A549 (cell line): ENCODE measurements at regions not wholly inside any gene's neighbourhood (a gene's known extent, or its start where the extent isn't known, plus 50 kb on each side); places are given as distances from the start of the nearest gene placed in this dataset.

Source experiments
- ATAC-seq, 2 experiments: fragments of 200-7000 bp in 1 of 2; fragments of >200 bp in 1 of 2; cut with Nextera tagmentation in 1 of 2; cut with Tn5 transposase in 1 of 2; 3 replicates each; pipeline versions ENCODE4 v1.8.0 to v1.9.1; 2018 to 2020; ENCODE audit warnings: mild to moderate bottlenecking in 1 of 2, moderate library complexity in 1 of 2
- CTCF ChIA-PET: fragments of 300-600 bp; sonication (Branson Sonifier 250); formaldehyde crosslinking; extraction: SDS; loops from one replicate; lab custom pipeline; 2021; ENCODE audit warnings: antibody characterized with exemption, inconsistent platforms; lab: Yijun Ruan, JAX
- POLR2A ChIA-PET: fragments of 350-600 bp; formaldehyde crosslinking; extraction: SDS; loops from one replicate; lab custom pipeline; 2021; ENCODE audit warnings: antibody characterized with exemption, inconsistent platforms; lab: Yijun Ruan, JAX
- DNase-seq, 2 experiments: peaks; one replicate each; pipeline versions ENCODE4 v3.0.0 to v3.0.0-alpha.2; 2011 to 2016; ENCODE audit warnings: low read depth in 1 of 2, low spot score in 1 of 2
- FAIRE-seq: peaks from 2 replicates; lab custom pipeline; 2011; peaks lifted over from hg19 to GRCh38; lab: Jason Lieb, UNC
- H3K27ac ChIP-seq, 2 experiments: fragments of >200 bp; sonication (Bioruptor Twin); formaldehyde crosslinking; 3 replicates each; pipeline ENCODE4 v1.5.1; 2016 to 2017
- H3K4me1 ChIP-seq: fragments of >200 bp; sonication (Bioruptor Twin); formaldehyde crosslinking; 3 replicates; pipeline ENCODE4 v1.6.1; 2016
- H3K4me2 ChIP-seq: fragments of >200 bp; sonication (Bioruptor Twin); formaldehyde crosslinking; 3 replicates; pipeline ENCODE4 v1.6.1; 2016
- H3K4me3 ChIP-seq: fragments of >200 bp; sonication (Bioruptor Twin); formaldehyde crosslinking; 3 replicates; pipeline ENCODE4 v1.5.1; 2016
- H3K9me3 ChIP-seq: fragments of >200 bp; sonication (Bioruptor Twin); formaldehyde crosslinking; 3 replicates; pipeline ENCODE4 v1.6.1; 2016
- CBX2 ChIP-seq: fragments of 200-600 bp; sonication (generic); IDR thresholded peaks from 2 replicates; pipeline ENCODE4 v1.6.1; 2016; ENCODE audit warnings: low read depth, mild to moderate bottlenecking, borderline replicate concordance
- CBX8 ChIP-seq: fragments of 200-600 bp; sonication (generic); IDR thresholded peaks from 2 replicates; pipeline ENCODE4 v1.6.1; 2016
- CHD4 ChIP-seq: fragments of 200-600 bp; sonication (generic); IDR thresholded peaks from 2 replicates; pipeline ENCODE4 v1.6.1; 2016; ENCODE audit warnings: antibody characterized with exemption, mild to moderate bottlenecking, borderline replicate concordance
- EHF ChIP-seq: fragments of 250-450 bp; sonication (Bioruptor Pico); IDR thresholded peaks from 2 replicates; pipeline ENCODE4 v1.5.0; 2020; ENCODE audit warnings: mild to moderate bottlenecking
- HEYL ChIP-seq: fragments of 250-450 bp; sonication (Bioruptor Pico); IDR thresholded peaks from 2 replicates; pipeline ENCODE4 v1.8.0; 2021; ENCODE audit warnings: mild to moderate bottlenecking, moderate library complexity
- MAFK ChIP-seq: fragments of 450-650 bp; IDR thresholded peaks from 2 replicates; pipeline ENCODE4 v1.6.1; 2014; ENCODE audit not compliant: partially characterized antibody
- MAZ ChIP-seq: fragments of 150-350 bp; IDR thresholded peaks from 2 replicates; pipeline ENCODE4 v1.6.1; 2014; ENCODE audit warnings: antibody characterized with exemption, low read depth, low read length, borderline replicate concordance
- MYC ChIP-seq: IDR thresholded peaks from 2 replicates; pipeline ENCODE4 v1.6.1; 2012; ENCODE audit warnings: mild to moderate bottlenecking, inconsistent platforms, low read length, improper control_type of control experiment, borderline replicate concordance
- NPAS2 ChIP-seq: fragments of 250-450 bp; sonication (Bioruptor Pico); IDR thresholded peaks from 2 replicates; pipeline ENCODE4 v1.8.0; 2022; ENCODE audit warnings: mild to moderate bottlenecking, moderate library complexity, borderline replicate concordance
- RAD21 ChIP-seq, 2 experiments: fragments of >200 bp in 1 of 2; sonication (Bioruptor Twin) in 1 of 2; formaldehyde crosslinking in 1 of 2; IDR thresholded peaks in 1 of 2; conservative IDR thresholded peaks in 1 of 2; 2 replicates in 1 of 2; 3 replicates in 1 of 2; pipeline ENCODE4 v1.6.1; 2012 to 2018; ENCODE audit warnings: inconsistent platforms in 1 of 2
- RCOR1 ChIP-seq: fragments of 150-350 bp; IDR thresholded peaks from 2 replicates; pipeline ENCODE4 v1.6.1; 2014; ENCODE audit warnings: antibody characterized with exemption, low read length, low read depth
- RFX5 ChIP-seq: fragments of 450-650 bp; IDR thresholded peaks from 2 replicates; pipeline ENCODE4 v1.7.1; 2014; ENCODE audit warnings: antibody characterized with exemption, mild to moderate bottlenecking, moderate library complexity
- SMC3 ChIP-seq: fragments of >200 bp; sonication (Bioruptor Twin); formaldehyde crosslinking; IDR thresholded peaks from 3 replicates; pipeline ENCODE4 v1.6.1; 2018; ENCODE audit warnings: inconsistent platforms
- ZFP36 ChIP-seq: fragments of 450-650 bp; IDR thresholded peaks from 2 replicates; pipeline ENCODE4 v1.6.1; 2014; ENCODE audit warnings: borderline replicate concordance; ENCODE audit not compliant: partially characterized antibody
- WGBS: methylation state at CpG from one replicate; pipeline ENCODE4 v1.1.6; 2017; ENCODE audit errors: missing lambda C conversion rate; 5-methylcytosine and 5-hydroxymethylcytosine counted together
- TF ChIP-seq, protein P1 (sequence below): fragments of >200 bp; sonication (Bioruptor Twin); formaldehyde crosslinking; IDR thresholded peaks from 3 replicates; pipeline ENCODE4 v1.5.1; 2016
- TF ChIP-seq, protein P2 (sequence below): fragments of >200 bp; sonication (Bioruptor Twin); formaldehyde crosslinking; IDR thresholded peaks from 2 replicates; pipeline ENCODE4 v1.6.1; 2016
- TF ChIP-seq, protein P3 (sequence below): fragments of 450-650 bp; IDR thresholded peaks from 2 replicates; pipeline ENCODE4 v1.6.1; 2014; ENCODE audit warnings: antibody characterized with exemption
- TF ChIP-seq, protein P4 (sequence below): fragments of 250-450 bp; sonication (Bioruptor Pico); IDR thresholded peaks from 2 replicates; pipeline ENCODE4 v1.5.0; 2021; ENCODE audit warnings: mild to moderate bottlenecking, moderate library complexity, borderline replicate concordance

DNA sequence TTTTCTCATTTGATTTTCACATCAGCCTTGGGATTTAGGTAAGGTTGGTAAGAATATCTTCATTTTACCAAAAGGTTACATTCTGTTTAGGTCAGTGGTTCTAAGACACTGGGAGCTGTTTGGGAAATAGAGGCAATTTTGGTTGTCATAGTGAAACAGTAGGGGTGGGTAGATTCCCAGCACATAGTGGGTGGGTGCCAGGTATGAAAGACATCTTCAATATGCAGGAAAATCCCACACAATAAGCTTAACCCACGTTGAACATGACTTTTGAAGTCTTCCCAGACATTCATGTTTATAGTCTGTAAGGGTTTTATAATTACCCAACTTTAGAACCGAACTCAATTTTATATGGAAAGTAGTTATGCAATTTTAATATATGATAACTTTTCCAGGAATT, 249.6 kb downstream of the SNCA start:
- Histone ChIP-seq H3K4me1 (no peaks in the 10 kb centered on the region), H3K27ac (no peak overlapping the region), H3K4me3 (no peak overlapping the region), H3K9me3 (no peaks in the 10 kb centered on the region), H3K4me2 (no peak overlapping the region)
- no peak for DNase-seq
- ATAC-seq: no peak
- ChIA-PET CTCF (no interaction called here), POLR2A (no interaction called here)
- WGBS: 12% methylated on average over 2 of the region's 2 CpGs
- no peak for FAIRE-seq
- no peak for TF ChIP-seq RCOR1
- TF ChIP-seq, protein P1, sequence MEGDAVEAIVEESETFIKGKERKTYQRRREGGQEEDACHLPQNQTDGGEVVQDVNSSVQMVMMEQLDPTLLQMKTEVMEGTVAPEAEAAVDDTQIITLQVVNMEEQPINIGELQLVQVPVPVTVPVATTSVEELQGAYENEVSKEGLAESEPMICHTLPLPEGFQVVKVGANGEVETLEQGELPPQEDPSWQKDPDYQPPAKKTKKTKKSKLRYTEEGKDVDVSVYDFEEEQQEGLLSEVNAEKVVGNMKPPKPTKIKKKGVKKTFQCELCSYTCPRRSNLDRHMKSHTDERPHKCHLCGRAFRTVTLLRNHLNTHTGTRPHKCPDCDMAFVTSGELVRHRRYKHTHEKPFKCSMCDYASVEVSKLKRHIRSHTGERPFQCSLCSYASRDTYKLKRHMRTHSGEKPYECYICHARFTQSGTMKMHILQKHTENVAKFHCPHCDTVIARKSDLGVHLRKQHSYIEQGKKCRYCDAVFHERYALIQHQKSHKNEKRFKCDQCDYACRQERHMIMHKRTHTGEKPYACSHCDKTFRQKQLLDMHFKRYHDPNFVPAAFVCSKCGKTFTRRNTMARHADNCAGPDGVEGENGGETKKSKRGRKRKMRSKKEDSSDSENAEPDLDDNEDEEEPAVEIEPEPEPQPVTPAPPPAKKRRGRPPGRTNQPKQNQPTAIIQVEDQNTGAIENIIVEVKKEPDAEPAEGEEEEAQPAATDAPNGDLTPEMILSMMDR: no peak
- no peak for TF ChIP-seq HEYL (CRISPR knock-in tag)
- TF ChIP-seq SMC3: no peak
- TF ChIP-seq CBX8: no peak

DNA sequence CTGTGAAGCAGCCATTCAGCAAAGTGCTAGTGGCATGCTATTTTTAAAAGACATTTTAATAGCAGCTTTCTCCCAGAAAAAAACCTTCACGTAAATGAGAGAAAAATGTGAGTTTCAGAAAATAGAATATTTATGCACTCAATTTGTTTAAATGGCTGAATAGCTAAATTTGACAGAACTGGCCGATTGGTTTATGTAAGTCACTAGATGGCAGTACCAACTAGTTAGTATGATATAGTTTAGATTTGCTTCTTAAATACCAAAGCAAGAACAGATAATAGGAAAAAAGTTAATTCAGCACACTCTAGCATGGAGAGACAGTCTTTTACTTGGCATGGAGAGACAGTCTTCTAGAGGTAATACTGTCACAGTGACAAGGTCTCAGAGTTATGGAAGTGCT, 250.1 kb downstream of the SNCA start:
- DNase-seq (peak in 1 of 2 experiments; percentile 1), ATAC-seq (no peak), FAIRE-seq (no peak)
- WGBS: 5% methylated on average over 2 of the region's 2 CpGs
- ChIA-PET CTCF (no interaction called here), POLR2A (no interaction called here)
- Histone ChIP-seq H3K4me2 (no peak overlapping the region), H3K27ac (no peak overlapping the region), H3K9me3 (no peaks in the 10 kb centered on the region), H3K4me1 (no peaks in the 10 kb centered on the region), H3K4me3 (no peak overlapping the region)
- TF ChIP-seq RAD21 (conservative IDR thresholded peaks at IDR 0.05 in 1 of 2, IDR thresholded peaks at IDR 0.05 in 1 of 2): peak in 1 of 2 experiments; percentile 17; a peak in 1 of 5 replicates
- TF ChIP-seq, protein P2, sequence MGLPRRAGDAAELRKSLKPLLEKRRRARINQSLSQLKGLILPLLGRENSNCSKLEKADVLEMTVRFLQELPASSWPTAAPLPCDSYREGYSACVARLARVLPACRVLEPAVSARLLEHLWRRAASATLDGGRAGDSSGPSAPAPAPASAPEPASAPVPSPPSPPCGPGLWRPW: no peak
- no peak for TF ChIP-seq EHF
- TF ChIP-seq, protein P1: 0 out of 3 replicates have a peak, but pooled peaks have one; percentile 22
- TF ChIP-seq MYC: no peak
- no peak for TF ChIP-seq RFX5
- TF ChIP-seq MAFK: no peak
- TF ChIP-seq CHD4: no peak
- TF ChIP-seq, protein P3, sequence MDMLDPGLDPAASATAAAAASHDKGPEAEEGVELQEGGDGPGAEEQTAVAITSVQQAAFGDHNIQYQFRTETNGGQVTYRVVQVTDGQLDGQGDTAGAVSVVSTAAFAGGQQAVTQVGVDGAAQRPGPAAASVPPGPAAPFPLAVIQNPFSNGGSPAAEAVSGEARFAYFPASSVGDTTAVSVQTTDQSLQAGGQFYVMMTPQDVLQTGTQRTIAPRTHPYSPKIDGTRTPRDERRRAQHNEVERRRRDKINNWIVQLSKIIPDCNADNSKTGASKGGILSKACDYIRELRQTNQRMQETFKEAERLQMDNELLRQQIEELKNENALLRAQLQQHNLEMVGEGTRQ: no peak

DNA sequence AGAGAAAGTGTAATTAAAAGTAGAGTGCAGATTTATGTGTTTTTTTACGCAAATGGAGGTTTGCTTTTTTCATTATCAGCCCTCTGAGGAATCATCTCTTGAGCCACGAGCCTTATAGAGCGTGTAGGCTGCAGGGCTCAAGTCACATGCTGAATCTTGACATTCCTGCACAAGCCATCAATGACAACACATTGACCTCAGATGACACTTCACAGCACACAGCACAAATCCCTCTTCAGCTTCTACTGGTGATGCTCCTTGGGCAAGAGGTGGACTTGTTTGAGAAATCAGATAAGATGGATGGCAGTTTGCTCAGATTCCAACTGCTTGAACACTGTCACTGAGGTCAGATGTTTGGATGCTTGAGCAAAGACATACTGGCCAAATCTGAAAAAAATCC, 250.6 kb downstream of the SNCA start:
- Histone ChIP-seq H3K4me1 (no peaks in the 10 kb centered on the region), H3K27ac (no peak overlapping the region), H3K4me2 (no peak overlapping the region), H3K4me3 (no peak overlapping the region), H3K9me3 (no peaks in the 10 kb centered on the region)
- ChIA-PET POLR2A (no interaction called here), CTCF (no interaction called here)
- TF ChIP-seq EHF: no peak
- no peak for TF ChIP-seq NPAS2
- TF ChIP-seq, protein P4, sequence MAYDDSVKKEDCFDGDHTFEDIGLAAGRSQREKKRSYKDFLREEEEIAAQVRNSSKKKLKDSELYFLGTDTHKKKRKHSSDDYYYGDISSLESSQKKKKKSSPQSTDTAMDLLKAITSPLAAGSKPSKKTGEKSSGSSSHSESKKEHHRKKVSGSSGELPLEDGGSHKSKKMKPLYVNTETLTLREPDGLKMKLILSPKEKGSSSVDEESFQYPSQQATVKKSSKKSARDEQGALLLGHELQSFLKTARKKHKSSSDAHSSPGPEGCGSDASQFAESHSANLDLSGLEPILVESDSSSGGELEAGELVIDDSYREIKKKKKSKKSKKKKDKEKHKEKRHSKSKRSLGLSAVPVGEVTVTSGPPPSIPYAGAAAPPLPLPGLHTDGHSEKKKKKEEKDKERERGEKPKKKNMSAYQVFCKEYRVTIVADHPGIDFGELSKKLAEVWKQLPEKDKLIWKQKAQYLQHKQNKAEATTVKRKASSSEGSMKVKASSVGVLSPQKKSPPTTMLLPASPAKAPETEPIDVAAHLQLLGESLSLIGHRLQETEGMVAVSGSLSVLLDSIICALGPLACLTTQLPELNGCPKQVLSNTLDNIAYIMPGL (CRISPR knock-in tag): no peak
- no peak for TF ChIP-seq MAZ
- no peak for TF ChIP-seq ZFP36
- TF ChIP-seq, protein P2: no peak
- TF ChIP-seq CBX2: no peak
- DNase-seq (no peak), FAIRE-seq (no peak), ATAC-seq (no peak)
- 27% methylated on average over 3 of the region's 3 CpGs for WGBS
